Muscle of leg (tissue), 3 donors: ENCODE measurements at regions not wholly inside any gene's neighbourhood (a gene's known extent, or its start where the extent isn't known, plus 50 kb on each side); places are given as distances from the start of the nearest gene placed in this dataset.

Source experiments
- DNase-seq: peaks from one replicate; pipeline ENCODE4 v3.0.0; 2013
- H3K27ac ChIP-seq: one replicate; pipeline ENCODE4 v1.5.1; 2013; ENCODE audit warnings: mild to moderate bottlenecking, low read length, control low read depth
- H3K27me3 ChIP-seq: one replicate; pipeline ENCODE4 v1.6.1; 2013; ENCODE audit warnings: low read length; ENCODE audit not compliant: control insufficient read depth, insufficient read depth
- H3K36me3 ChIP-seq: one replicate; pipeline ENCODE4 v1.6.1; 2013; ENCODE audit warnings: low read length; ENCODE audit not compliant: control insufficient read depth, insufficient read depth
- H3K4me1 ChIP-seq: one replicate; pipeline ENCODE4 v1.6.1; 2013; ENCODE audit warnings: low read length; ENCODE audit not compliant: control insufficient read depth, insufficient read depth
- H3K4me3 ChIP-seq: one replicate; pipeline ENCODE4 v1.5.1; 2013; ENCODE audit warnings: low read length, control low read depth
- H3K9me3 ChIP-seq: replicated peaks from 2 replicates; pipeline ENCODE4 v1.6.1; 2013; ENCODE audit warnings: low read depth, low read length; ENCODE audit not compliant: control insufficient read depth
- WGBS: methylation state at CpG from one replicate; pipeline ENCODE4 v1.1.5; 2013; ENCODE audit warnings: missing lambda C conversion rate; ENCODE audit not compliant: insufficient coverage; 5-methylcytosine and 5-hydroxymethylcytosine counted together

DNA sequence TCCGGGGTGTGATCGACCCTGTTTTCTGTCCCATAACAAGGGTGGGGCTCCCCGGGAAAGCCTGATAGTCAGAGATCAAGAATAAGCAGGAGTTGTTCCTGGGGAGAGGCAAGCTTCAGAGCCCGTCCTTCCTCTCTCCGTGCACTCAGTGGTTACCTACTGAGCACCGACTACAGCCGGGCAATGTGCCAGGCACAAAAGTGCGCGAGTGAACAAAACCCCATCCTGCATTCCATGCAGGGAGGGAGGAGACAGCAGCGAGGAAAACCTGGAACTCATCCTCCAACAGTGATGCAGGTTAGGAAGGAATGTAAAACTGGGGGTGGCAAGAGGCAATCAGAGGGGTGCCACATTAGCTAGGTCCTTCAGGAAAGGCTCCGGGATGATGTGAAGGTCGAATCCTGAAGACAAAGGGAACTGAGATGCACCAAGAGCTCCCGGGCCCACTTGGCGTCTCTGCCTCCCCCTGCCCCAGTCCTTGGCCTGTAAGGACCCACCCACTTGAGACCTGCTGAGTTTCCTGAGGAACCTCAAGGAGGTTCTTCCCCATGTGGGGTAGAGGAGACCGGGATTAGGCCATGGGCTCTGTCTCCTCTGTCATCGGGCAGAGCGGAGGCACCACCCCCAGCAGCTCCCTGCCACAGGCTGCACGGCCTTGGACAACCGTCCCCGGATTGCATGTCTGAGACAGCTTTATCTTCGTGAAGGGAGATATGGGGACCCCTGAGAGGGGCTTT is 198.2 kb downstream of the NDUFA10 start:
- peak; percentile 15 for DNase-seq
- H3K36me3 ChIP-seq: no peaks in the 10 kb centered on the region
- H3K4me3 ChIP-seq: no peak overlapping the region
- H3K27ac ChIP-seq: no peak overlapping the region
- WGBS: 88% methylated on average over 13 of the region's 21 CpGs
- no peaks in the 10 kb centered on the region for H3K9me3 ChIP-seq
- H3K4me1 ChIP-seq: peaks cover 33% of the 10 kb centered on the region
- H3K27me3 ChIP-seq: peaks cover 9% of the 10 kb centered on the region

- 99% methylated on average over 11 of the region's 13 CpGs for WGBS
- H3K4me3 ChIP-seq: no peak overlapping the region
- no peak overlapping the region for H3K27ac ChIP-seq
- peak; percentile 0 for DNase-seq
- no peaks in the 10 kb centered on the region for H3K9me3 ChIP-seq
- H3K27me3 ChIP-seq: peaks cover 13% of the 10 kb centered on the region
- no peaks in the 10 kb centered on the region for H3K36me3 ChIP-seq
- peaks cover 30% of the 10 kb centered on the region for H3K4me1 ChIP-seq
These were observed 198.8 kb downstream of the NDUFA10 start for GRCh38 chr2:239826376-239826775.

- peaks cover 16% of the 10 kb centered on the region for H3K27me3 ChIP-seq
- H3K4me1 ChIP-seq: peaks cover 23% of the 10 kb centered on the region
- H3K36me3 ChIP-seq: no peaks in the 10 kb centered on the region
- no peak overlapping the region for H3K27ac ChIP-seq
- H3K9me3 ChIP-seq: no peaks in the 10 kb centered on the region
- DNase-seq: peak; percentile 2
- no peak overlapping the region for H3K4me3 ChIP-seq
- WGBS: 83% methylated on average over 4 of the region's 5 CpGs
These were observed 199.5 kb downstream of the NDUFA10 start for GRCh38 chr2:239825705-239825979.

GRCh38 chr2:239824866-239825704 is 200.1 kb downstream of the NDUFA10 start:
- H3K27ac ChIP-seq: no peak overlapping the region
- H3K27me3 ChIP-seq: peaks cover 21% of the 10 kb centered on the region
- 79% methylated on average over 15 of the region's 17 CpGs for WGBS
- H3K9me3 ChIP-seq: no peaks in the 10 kb centered on the region
- DNase-seq: peak; percentile 0
- H3K4me1 ChIP-seq: peaks cover 17% of the 10 kb centered on the region
- H3K36me3 ChIP-seq: no peaks in the 10 kb centered on the region
- H3K4me3 ChIP-seq: no peak overlapping the region

DNA sequence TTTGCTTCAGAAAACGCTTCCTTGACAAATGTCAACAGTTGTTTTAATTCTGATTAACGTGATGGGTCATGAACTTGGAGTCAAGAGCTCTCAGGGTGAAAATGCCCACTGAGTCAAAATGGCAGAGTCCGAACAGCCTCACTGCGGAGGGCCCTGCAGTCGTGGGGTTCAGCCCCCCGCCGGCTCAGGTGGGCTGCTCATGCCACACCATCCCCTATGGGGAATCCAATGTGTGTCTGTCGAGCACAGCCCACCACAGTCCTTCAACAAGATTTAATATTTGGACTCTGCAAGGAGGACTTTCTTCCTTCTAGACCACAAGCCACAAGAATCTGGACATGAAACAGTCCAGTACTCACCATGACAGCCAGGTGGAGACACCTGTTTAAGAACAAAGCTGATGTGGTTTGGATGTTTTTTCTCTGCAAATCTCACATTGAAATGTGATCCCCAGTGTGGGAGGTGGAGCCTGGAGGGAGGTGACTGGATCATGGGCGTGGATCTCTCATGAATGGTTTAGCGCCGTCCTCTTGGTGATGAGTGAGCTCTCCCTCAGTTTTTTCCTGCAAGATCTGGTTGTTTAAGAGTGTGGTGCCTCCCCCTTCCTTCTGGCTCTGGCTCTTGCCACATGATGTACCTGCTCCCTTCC is 201.0 kb downstream of the NDUFA10 start:
- peak; percentile 2 for DNase-seq
- peaks cover 21% of the 10 kb centered on the region for H3K27me3 ChIP-seq
- H3K36me3 ChIP-seq: no peaks in the 10 kb centered on the region
- no peak overlapping the region for H3K27ac ChIP-seq
- WGBS: 63% methylated on average over 4 of the region's 11 CpGs
- no peak overlapping the region for H3K4me3 ChIP-seq
- H3K9me3 ChIP-seq: no peaks in the 10 kb centered on the region
- H3K4me1 ChIP-seq: peaks cover 10% of the 10 kb centered on the region

DNA sequence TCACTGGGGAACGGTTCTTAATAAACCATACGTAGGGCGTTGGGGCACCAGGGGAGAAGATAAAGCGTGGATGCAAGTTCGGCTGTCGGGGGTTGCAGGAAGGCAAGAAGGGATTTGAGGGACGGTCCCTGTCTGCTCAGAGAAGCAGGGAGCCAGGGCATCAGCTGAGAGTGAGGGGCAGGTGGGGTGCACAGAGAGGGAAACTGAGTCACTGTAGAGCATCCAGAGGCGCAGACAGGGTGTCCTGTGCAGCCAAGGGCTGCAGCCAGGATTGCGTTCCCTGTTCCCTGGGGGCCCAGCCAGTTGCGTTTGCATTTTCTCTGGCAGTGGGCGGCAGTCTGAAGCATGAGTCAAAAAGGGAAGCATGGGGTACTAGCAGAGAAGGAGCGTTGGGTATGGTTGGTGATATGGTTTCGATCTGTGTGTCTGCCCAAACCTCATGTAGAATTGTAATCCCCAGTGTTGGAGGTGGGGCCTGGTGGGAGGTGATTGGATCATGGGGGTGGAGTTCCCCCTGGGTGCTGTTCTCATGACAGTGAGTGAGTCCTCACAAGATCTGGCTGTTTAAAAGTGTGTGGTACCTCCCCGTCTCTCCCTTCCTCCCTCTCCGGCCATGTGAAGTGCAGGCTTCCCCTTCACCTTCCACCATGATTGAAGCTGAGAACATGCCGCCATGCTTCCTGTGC is 202.9 kb downstream of the NDUFA10 start:
- no peaks in the 10 kb centered on the region for H3K36me3 ChIP-seq
- peaks cover 14% of the 10 kb centered on the region for H3K27me3 ChIP-seq
- H3K27ac ChIP-seq: no peak overlapping the region
- no peak for DNase-seq
- H3K9me3 ChIP-seq: no peaks in the 10 kb centered on the region
- H3K4me3 ChIP-seq: no peak overlapping the region
- H3K4me1 ChIP-seq: no peaks in the 10 kb centered on the region
- 82% methylated on average over 12 of the region's 16 CpGs for WGBS

- WGBS: 75% methylated on average over 4 of the region's 4 CpGs
- Histone ChIP-seq H3K9me3 (no peaks in the 10 kb centered on the region), H3K27ac (no peak overlapping the region)
These were observed 203.5 kb downstream of the NDUFA10 start for GRCh38 chr2:239821694-239822075.

DNA sequence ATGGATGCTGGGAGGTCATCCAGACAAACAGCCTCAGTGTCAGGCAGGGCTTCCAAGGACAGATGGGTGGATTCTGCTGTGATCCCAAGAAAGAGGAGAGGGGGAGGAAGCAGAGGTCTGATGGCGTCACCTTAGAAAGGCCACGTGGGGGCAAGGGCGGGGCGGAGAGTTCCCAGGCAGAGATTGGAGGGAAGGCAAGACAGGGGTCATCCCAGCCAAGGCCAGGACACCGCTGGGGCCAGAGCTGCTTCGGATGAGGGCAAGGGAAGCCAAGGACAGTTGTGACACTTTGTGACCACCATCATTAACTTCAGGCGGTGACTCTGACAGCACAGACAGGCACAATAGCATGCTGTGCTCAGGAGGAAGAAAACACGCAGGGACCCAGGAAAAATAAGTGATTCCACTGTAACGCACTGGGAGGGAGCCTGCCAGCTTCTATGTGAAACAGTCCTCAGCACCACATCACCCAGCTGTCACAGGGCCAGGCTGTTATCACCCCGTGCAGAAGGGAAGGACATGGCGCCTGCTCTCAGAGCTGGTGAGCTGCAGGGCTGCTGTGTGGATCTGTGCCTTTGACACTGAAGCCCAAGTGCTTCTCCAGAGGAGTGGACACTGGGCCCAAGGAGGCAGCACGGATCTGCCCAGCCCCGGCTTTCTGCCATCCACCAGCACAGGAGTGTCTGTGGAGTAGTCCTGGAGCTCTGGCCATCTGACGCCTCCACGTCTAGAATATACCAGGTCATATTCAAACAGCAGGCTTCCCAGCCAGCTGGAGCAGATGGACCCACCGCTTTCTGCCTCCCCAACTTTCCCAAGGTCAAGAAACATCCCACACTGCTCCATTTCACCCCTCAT is 204.1 kb downstream of the NDUFA10 start:
- Histone ChIP-seq H3K27ac (no peak overlapping the region), H3K4me3 (no peak overlapping the region), H3K4me1 (peaks cover 3% of the 10 kb centered on the region), H3K9me3 (no peaks in the 10 kb centered on the region), H3K27me3 (peaks cover 16% of the 10 kb centered on the region), H3K36me3 (no peaks in the 10 kb centered on the region)
- 58% methylated on average over 14 of the region's 16 CpGs for WGBS
- DNase-seq: no peak

More at GRCh38 chr2:239821694-239822075, 203.5 kb downstream of the NDUFA10 start:
- DNase-seq: no peak
- H3K4me3 ChIP-seq: no peak overlapping the region
- peaks cover under 1% of the 10 kb centered on the region for H3K4me1 ChIP-seq
- H3K36me3 ChIP-seq: no peaks in the 10 kb centered on the region
- H3K27me3 ChIP-seq: peaks cover 16% of the 10 kb centered on the region

DNA sequence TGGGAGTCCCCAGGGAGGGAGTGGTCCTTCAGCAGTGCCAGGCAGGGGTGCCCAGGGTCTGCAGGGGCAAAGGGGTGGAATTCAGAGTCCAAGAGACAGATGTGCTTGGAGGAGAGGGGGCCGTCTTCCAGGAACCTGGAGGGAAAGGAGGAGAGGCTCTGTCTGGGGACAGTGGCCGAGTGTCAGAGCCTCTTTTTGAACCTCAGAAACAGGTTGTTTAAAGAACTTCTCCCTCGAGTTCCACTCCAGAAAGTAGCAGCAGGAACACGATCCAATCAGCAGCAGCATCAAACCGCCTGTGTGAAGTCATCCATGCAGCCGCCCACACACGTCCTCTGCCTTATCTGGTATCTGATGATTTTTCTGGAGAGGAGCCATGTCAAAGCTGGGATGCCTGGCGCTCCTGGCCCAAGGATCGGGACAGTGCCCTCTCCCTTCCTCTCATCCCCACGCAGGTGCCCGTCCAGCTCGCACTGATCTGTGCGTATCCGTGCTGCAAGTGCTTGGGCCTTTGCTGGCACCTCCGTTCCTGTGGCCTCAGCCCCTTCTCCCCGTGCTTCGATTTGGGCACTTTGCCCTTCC is 205.1 kb downstream of the NDUFA10 start:
- Histone ChIP-seq H3K27ac (no peak overlapping the region), H3K9me3 (no peaks in the 10 kb centered on the region), H3K4me3 (no peak overlapping the region), H3K27me3 (peaks cover 16% of the 10 kb centered on the region), H3K36me3 (no peaks in the 10 kb centered on the region), H3K4me1 (peaks cover 12% of the 10 kb centered on the region)
- WGBS: 71% methylated on average over 14 of the region's 17 CpGs
- no peak for DNase-seq
